AG04449 (cell line): ENCODE measurements at regions not wholly inside any gene's neighbourhood (a gene's known extent, or its start where the extent isn't known, plus 50 kb on each side); places are given as distances from the start of the nearest gene placed in this dataset.

Source experiments
- CTCF ChIA-PET: fragments of 350-600 bp; formaldehyde crosslinking; extraction: SDS; loops from one replicate; lab custom pipeline; 2021; ENCODE audit warnings: antibody characterized with exemption; lab: Yijun Ruan, JAX
- POLR2A ChIA-PET: fragments of 400-600, 350-600 bp; formaldehyde crosslinking; extraction: SDS; loops from one replicate; lab custom pipeline; 2020; ENCODE audit warnings: antibody characterized with exemption, inconsistent platforms; lab: Yijun Ruan, JAX
- DNase-seq: peaks from one replicate; pipeline ENCODE4 v3.0.0-alpha.2; 2010; ENCODE audit warnings: low read depth, low spot score
- H3K4me3 ChIP-seq: 2 replicates; pipeline ENCODE4 v1.5.1; 2011; ENCODE audit warnings: low read depth, mild to moderate bottlenecking, control low read depth, low read length
- CTCF ChIP-seq: IDR thresholded peaks from one replicate; pipeline ENCODE4 v1.5.1; 2011; ENCODE audit warnings: mild to moderate bottlenecking, moderate library complexity, low read length, control low read depth, inconsistent platforms; ENCODE audit not compliant: insufficient read depth; ENCODE audit errors: missing control alignments

- H3K4me3 ChIP-seq: no peak overlapping the region
- no peak for TF ChIP-seq CTCF
- no peak for DNase-seq
- CTCF ChIA-PET: no interaction called here
- POLR2A ChIA-PET: no interaction called here
These were observed 130.1 kb upstream of the SHH start for GRCh38 chr7:155942226-155942950.

- CTCF ChIA-PET: no interaction called here
- no peak for DNase-seq
These were observed 129.4 kb upstream of the SHH start for GRCh38 chr7:155941688-155942087.

GRCh38 chr7:155939350-155939749 is 127.1 kb upstream of the SHH start:
- H3K4me3 ChIP-seq: no peak overlapping the region
- ChIA-PET CTCF (no interaction called here), POLR2A (no interaction called here)
- TF ChIP-seq CTCF: no peak
- no peak for DNase-seq

More at GRCh38 chr7:155941688-155942087, 129.4 kb upstream of the SHH start:
- no peak for TF ChIP-seq CTCF
- POLR2A ChIA-PET: no interaction called here
- H3K4me3 ChIP-seq: no peak overlapping the region

GRCh38 chr7:155938129-155938528 is 125.9 kb upstream of the SHH start:
- no peak overlapping the region for H3K4me3 ChIP-seq
- no peak for TF ChIP-seq CTCF
- no peak for DNase-seq
- ChIA-PET POLR2A (no interaction called here), CTCF (no interaction called here)

GRCh38 chr7:155935726-155936125 is 123.5 kb upstream of the SHH start:
- CTCF ChIA-PET: no interaction called here

More at GRCh38 chr7:155935726-155936125, 123.5 kb upstream of the SHH start:
- POLR2A ChIA-PET: no interaction called here
- no peak for DNase-seq
- H3K4me3 ChIP-seq: no peak overlapping the region
- no peak for TF ChIP-seq CTCF
